GM21576 (cell line): ENCODE measurements at regions not wholly inside any gene's neighbourhood (a gene's known extent, or its start where the extent isn't known, plus 50 kb on each side); places are given as distances from the start of the nearest gene placed in this dataset.
"Not testable (repeated sequence)": the region's sequence is repeated elsewhere in the genome, so short reads cannot be mapped to it uniquely, and the experiment has no call there.

ENCODE experiments used
- ATAC-seq: cut with Tn5 transposase; IDR thresholded peaks from one replicate; pipeline ENCODE4 v1.9.1; 2021; ENCODE audit warnings: mild to moderate bottlenecking, moderate library complexity; ENCODE audit not compliant: unreplicated experiment

DNA sequence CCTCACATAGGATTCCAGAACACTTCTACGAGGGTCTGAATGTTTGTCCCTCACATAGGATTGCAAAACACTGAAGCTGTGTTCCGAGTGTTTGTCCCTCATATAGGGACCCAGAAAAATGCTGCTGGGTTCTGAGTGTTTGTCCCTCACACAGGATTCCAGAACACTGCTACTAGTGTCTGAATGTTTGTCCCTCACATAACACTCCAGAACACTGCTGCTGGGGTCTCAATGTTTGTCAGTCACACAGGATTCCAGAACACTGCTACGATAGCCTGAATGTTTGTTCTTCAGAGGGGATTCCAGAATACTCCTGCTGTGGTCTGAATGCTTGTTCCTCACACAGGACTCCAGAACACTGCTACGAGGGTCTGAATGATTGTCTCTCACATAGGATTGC is 218.7 kb downstream of the FOXD4L6 start:
- no peak for ATAC-seq

DNA sequence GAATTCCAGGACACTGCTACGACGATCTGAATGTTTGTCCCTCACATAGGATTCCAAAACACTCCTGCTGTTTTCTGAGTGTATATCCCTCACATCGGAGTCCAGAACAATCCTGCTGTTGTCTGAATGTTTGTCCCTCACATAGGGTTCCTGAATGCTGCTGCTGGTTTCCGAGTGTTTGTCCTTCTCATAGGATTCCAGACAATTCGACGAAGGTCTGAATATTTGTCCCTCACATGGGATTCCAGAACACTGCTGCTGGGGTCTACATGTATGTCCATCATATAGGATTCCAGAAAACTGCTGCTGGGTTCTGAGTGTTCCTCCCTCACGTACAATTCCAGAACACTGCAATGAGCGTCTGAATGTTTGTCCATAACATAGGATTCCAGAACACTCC is 219.4 kb downstream of the FOXD4L6 start:
- not testable (repeated sequence) for ATAC-seq

- ATAC-seq: no peak
Observed at GRCh38 chr9:40907657-40908624, 220.5 kb downstream of the FOXD4L6 start.

- not testable (repeated sequence) for ATAC-seq
Observed at GRCh38 chr9:40906879-40907278, 221.6 kb downstream of the FOXD4L6 start.

DNA sequence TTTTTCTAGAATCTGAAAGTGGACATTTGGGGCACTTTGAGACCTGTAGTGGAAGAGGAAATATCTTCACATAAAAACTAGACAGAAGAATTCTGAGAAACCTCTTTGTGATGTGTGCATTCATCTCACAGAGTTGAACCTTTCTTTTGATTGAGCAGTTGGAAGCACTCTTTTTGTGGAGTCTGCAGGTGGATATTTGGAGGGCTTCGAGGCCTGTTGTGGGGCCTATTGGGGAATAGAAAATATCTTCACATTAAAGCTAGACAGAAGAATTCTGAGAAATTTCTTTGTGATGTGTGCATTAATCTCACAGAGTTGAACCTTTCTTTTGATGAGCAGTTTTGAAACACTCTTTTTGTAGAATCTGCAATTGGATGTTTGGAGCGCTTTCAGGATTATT is 236.2 kb downstream of the FOXD4L6 start:
- not testable (repeated sequence) for ATAC-seq

- ATAC-seq: not testable (repeated sequence)
Observed at GRCh38 chr9:40885858-40886257, 242.6 kb downstream of the FOXD4L6 start.

DNA sequence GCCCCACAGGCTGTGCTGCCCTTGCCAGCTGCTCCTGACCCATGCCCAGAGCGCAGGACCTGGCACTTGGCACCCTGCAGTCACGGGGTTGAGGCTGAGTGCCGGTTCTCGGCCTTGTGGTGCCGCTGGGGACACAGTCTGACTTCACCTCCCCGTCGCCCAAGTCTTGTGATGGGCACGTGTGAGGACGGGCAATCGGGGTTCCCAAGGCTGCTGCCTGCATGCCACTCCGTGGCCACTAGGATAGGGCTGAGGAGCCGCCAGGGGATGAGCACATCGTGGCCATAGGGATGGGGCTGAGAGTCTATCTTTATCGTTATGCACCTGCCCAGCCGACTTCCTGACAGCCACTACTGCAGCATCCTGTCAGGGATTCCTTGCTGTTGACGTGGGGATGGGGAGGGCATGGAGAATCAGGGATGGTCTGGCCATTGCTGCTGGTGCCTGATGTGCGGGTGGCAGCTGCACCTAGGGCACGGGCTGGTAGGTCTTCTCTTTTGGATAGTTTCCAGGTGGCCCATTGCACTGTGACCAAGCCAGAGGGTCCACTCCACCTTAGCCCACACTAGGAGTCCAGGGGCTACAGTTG is 243.5 kb downstream of the FOXD4L6 start:
- ATAC-seq: not testable (repeated sequence)

GRCh38 chr9:40884072-40884901 is 244.2 kb downstream of the FOXD4L6 start:
- ATAC-seq: no peak

DNA sequence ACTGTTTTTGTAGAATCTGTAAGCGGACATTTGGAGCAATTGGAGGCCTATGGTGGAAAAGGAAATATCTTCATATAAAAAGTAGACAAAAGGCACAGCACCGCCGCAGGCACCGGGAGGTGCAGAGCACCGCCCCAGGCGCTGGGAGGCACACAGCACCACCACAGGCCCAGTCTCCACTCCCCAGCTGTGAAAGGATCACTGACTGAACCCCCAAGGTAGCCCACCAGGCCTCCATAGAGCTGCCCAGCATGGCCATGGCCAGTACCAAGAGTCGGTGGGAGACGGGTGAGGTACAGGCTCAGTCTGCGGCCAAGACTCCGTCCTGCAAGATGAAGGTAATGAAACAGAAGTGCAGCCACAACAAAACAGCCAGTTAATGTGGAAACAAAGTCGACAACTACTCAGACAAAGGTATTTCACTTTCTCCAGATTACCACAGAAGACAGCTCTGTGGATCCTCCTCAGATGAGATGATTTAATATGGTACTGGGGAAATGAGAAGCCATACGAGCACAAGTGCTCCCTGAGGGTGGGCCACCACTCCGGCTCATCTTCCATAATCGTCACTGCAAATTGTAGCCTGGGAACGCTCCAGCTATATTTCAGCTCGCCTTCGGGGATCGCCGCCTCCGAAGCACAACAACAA is 244.9 kb downstream of the FOXD4L6 start:
- not testable (repeated sequence) for ATAC-seq

- not testable (repeated sequence) for ATAC-seq
Observed at GRCh38 chr9:40873753-40874295, 254.7 kb downstream of the FOXD4L6 start.

DNA sequence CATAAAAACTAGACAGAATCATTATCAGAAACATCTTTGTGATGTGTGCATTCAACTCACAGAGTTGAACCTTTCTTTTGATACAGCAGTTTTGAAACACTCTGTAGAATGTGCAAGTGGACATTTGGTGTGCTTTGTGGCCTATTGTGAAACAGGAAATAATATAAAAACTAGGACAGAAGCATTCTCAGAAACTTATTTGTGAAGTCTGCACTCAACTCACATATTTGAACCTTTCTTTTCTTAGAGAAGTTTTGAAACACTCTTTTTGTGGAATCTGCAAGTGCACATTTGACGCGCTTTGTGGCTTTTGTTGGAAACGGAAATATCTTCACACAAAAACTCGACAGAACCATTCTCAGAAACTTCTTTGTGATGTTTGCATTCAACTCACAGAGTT is 260.0 kb downstream of the FOXD4L6 start:
- ATAC-seq: not testable (repeated sequence)
